ENCODE measurements at regions not wholly inside any gene's neighbourhood (a gene's known extent, or its start where the extent isn't known, plus 50 kb on each side); places are given as distances from the start of the nearest gene placed in this dataset.

DNA sequence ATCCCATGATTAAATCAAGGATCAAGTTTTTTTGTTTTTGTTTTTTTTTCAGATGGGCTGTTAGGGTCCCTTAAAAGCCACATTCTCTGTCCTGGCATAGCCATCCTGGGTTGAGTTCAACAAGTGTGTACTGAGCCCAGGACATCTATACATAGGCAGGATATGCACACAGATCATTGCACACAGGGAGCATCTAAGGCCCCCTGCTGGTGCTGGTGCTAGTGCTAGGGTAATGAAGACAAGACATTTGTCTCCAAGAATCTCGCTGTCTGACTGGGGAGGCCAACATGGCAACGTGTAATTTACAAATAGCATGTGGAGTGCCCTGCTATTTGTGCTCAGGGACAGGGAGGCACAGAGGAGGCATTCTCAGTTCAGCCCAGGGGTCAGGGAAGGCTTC, 124.5 kb downstream of the VAPA start:
- peak overlapping the region in 3 of 10 donors; percentile 72 to 80 (median 73) for H3K27ac ChIP-seq
- DNase-seq (no peak), ATAC-seq (no peak)
- 81 to 83% methylated on average over 2 of the region's 2 CpGs for WGBS, 2 donors
- no peaks in the 10 kb centered on the region for H3K27me3 ChIP-seq
- peaks cover 0 to 27% (median 18%) of the 10 kb centered on the region in 11 donors for H3K9me3 ChIP-seq
- intact Hi-C loops (cut with DNase I): loop anchor here in 2 of 10 donors (10.0 kb wide), 2 partner anchors 407 to 477 kb away; no protein-coding TSS in a partner anchor
- TF ChIP-seq, protein P1, sequence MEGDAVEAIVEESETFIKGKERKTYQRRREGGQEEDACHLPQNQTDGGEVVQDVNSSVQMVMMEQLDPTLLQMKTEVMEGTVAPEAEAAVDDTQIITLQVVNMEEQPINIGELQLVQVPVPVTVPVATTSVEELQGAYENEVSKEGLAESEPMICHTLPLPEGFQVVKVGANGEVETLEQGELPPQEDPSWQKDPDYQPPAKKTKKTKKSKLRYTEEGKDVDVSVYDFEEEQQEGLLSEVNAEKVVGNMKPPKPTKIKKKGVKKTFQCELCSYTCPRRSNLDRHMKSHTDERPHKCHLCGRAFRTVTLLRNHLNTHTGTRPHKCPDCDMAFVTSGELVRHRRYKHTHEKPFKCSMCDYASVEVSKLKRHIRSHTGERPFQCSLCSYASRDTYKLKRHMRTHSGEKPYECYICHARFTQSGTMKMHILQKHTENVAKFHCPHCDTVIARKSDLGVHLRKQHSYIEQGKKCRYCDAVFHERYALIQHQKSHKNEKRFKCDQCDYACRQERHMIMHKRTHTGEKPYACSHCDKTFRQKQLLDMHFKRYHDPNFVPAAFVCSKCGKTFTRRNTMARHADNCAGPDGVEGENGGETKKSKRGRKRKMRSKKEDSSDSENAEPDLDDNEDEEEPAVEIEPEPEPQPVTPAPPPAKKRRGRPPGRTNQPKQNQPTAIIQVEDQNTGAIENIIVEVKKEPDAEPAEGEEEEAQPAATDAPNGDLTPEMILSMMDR (IDR thresholded peaks at IDR 0.05): no peak
- H3K36me3 ChIP-seq: no peaks in the 10 kb centered on the region
- H3K4me1 ChIP-seq: peaks cover 0 to 29% (median 6%) of the 10 kb centered on the region in 9 donors
- no peak overlapping the region for H3K4me3 ChIP-seq

DNA sequence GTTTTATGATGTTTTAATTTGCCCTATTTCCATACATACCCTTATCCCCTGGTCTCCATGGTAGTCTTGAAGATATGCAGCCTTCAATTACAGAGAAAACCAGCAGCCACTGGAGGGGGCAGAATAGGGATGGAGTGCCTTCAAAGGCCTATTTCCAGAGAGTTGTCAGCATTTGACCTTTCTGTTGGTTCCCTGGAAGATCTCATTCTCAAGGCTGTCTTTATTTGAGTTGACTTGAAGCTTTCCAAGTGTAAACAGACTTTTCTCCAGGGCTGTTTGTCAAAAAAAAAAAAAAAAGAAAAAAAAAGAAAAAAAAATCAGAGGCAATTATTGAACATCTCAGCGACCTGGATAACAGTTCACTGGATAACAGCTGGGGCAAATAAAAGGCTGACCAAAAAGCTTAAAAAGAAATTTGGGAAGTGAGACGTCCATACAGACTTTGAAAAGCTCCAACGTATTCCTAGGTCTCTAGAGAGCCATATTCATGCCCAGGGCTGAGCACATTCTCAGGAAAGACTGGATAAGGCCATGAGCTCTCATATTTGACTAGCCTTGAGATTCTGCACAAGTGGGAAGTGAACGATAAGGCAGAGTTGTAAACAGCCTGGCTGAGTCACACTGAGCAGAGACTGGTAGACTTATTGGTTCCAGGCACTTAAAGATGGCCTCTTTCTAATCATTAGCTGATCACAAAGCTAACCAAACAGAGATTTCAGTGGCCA, 126.6 kb downstream of the VAPA start:
- no peak overlapping the region for H3K4me3 ChIP-seq
- H3K4me1 ChIP-seq: peaks cover 0 to 25% (median 4%) of the 10 kb centered on the region in 9 donors
- H3K36me3 ChIP-seq: no peaks in the 10 kb centered on the region
- no peaks in the 10 kb centered on the region for H3K27me3 ChIP-seq
- intact Hi-C loops (cut with DNase I): loop anchor here in 1 of 10 donors (10.0 kb wide), 1 partner anchor 204 kb away; no protein-coding TSS in a partner anchor
- ATAC-seq (peak; percentile 84 to 91 (median 88)), DNase-seq (no peak)
- 55 to 59% methylated on average over 4 of the region's 4 CpGs for WGBS, 2 donors
- H3K9me3 ChIP-seq: peaks cover 0 to 36% (median 19%) of the 10 kb centered on the region in 11 donors
- H3K27ac ChIP-seq: peak overlapping the region; percentile 18 to 80 (median 55)
- TF ChIP-seq, protein P1 (IDR thresholded peaks at IDR 0.05): no peak

DNA sequence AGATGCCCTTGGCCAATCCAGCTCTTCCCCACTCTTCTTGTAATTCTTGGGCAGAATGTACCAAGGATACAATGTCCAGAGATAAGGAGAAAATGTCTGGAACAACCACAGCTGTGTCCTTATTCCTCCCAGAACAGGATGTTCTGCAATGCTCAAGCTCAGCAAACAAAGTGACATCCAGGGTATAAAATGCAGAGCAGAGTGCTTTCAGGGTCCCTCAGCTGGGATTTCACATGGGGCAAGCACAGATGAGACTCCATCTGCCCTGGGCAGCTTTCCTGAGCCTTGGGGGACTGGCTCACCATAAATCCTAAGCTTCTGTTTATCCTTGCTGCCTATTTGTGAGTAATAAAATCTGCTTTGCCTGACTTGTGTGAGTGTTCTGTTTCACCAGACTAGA, 127.4 kb downstream of the VAPA start:
- peak overlapping the region in 9 of 10 donors; percentile 15 to 80 (median 61) for H3K27ac ChIP-seq
- intact Hi-C loops (cut with DNase I): loop anchor here in 1 of 10 donors (10.0 kb wide), 1 partner anchor 204 kb away; no protein-coding TSS in a partner anchor
- H3K27me3 ChIP-seq: no peaks in the 10 kb centered on the region
- H3K9me3 ChIP-seq: peaks cover 0 to 36% (median 19%) of the 10 kb centered on the region in 11 donors
- peaks cover 0 to 21% (median 4%) of the 10 kb centered on the region in 9 donors for H3K4me1 ChIP-seq
- no peaks in the 10 kb centered on the region for H3K36me3 ChIP-seq
- DNase-seq: peak in 1 of 2 donors; percentile 37
- TF ChIP-seq, protein P1 (IDR thresholded peaks at IDR 0.05): no peak
- ATAC-seq: peak in 7 of 8 donors; percentile 70 to 88 (median 87)
- H3K4me3 ChIP-seq: no peak overlapping the region

DNA sequence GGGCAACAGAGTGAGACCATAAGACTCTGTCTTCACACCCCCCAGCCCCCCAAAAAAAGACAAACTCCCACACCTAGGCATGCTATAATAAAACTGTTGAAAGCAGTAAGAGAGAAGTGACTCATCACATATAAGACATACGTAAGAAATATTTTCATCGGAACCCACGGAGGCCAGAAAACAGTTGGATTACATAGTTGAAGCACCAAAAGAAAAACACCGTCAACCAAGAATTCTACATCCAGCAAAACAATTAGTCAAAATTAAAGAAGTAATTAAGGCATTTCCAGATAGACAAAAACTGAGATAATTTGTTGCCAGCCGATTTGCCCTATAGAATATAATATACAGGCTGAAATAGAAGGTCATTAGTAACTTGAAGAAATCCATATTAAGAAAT, 128.7 kb downstream of the VAPA start:
- H3K36me3 ChIP-seq: no peaks in the 10 kb centered on the region
- 91 to 94% methylated on average over 5 of the region's 5 CpGs for WGBS, 2 donors
- no peak overlapping the region for H3K4me3 ChIP-seq
- intact Hi-C loops (cut with DNase I): loop anchor here in 1 of 10 donors (10.0 kb wide), 1 partner anchor 202 kb away; no protein-coding TSS in a partner anchor
- DNase-seq (no peak), ATAC-seq (no peak)
- peaks cover 0 to 21% (median 4%) of the 10 kb centered on the region in 9 donors for H3K4me1 ChIP-seq
- TF ChIP-seq, protein P1 (IDR thresholded peaks at IDR 0.05): no peak
- no peaks in the 10 kb centered on the region for H3K27me3 ChIP-seq
- H3K9me3 ChIP-seq: peaks cover 0 to 36% (median 19%) of the 10 kb centered on the region in 11 donors
- peak overlapping the region in 4 of 10 donors; percentile 15 to 72 (median 54) for H3K27ac ChIP-seq
